ENCODE measurements at regions not wholly inside any gene's neighbourhood (a gene's known extent, or its start where the extent isn't known, plus 50 kb on each side); places are given as distances from the start of the nearest gene placed in this dataset.

GRCh38 chr2:103002954-103003353 is 241.1 kb downstream of the TMEM182 start:
- no peaks in the 10 kb centered on the region for H3K9me3 ChIP-seq
- H3K36me3 ChIP-seq, result no peaks in the 10 kb centered on the region
- no peak overlapping the region for H3K4me3 ChIP-seq
- DNase-seq, result no peak
- H3K27me3 ChIP-seq, result no peaks in the 10 kb centered on the region

DNA sequence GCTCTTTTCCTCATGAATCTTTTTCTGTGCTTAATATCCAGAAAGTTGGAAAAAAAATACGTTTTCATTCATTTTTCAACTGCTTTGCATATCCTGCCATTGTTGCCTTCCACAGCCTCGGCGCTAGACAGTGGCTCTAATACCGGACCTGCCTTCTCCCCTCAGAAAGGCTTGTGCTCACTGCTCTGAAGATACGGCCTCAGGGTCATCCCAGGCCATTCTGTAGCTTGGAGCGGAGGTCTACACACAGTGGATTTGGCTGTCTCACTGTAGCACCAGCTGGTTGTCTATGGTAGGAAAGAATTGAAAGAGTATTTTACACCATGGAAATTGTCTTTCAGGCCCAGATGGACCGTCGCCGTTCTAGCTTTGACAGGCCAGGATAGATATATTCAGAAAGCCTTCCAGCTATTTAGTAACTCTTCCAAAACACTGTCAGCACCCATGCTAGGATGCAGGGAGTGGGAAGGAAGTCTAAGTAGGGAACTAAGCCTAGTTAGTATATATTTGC is 242.0 kb downstream of the TMEM182 start:
- DNase-seq, result no peak
- Histone ChIP-seq H3K27me3 (no peaks in the 10 kb centered on the region), H3K9me3 (no peaks in the 10 kb centered on the region), H3K4me3 (no peak overlapping the region), H3K36me3 (no peaks in the 10 kb centered on the region)

GRCh38 chr2:103004426-103004942 is 242.7 kb downstream of the TMEM182 start:
- no peak for DNase-seq
- H3K36me3 ChIP-seq, result no peaks in the 10 kb centered on the region
- no peak overlapping the region for H3K4me3 ChIP-seq
- H3K9me3 ChIP-seq, result no peaks in the 10 kb centered on the region
- no peaks in the 10 kb centered on the region for H3K27me3 ChIP-seq

DNA sequence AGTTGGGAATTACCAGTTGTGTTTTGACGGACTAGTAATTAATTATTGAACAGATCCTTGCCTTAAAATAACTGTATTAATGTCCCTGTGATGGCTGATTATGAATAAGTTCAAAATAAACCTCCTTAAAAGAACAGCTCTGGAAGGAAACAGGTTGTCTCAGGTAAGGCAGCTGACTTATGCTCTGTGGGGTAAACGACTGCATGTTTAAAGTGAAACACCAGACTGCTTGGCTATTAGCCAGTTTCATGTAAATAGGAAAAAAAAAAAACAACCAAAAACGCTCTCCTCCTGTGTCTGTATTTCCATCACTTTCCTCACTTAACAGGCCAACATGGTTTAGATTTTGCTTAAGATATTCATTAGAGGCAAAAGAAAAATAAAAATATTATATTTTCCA is 243.6 kb downstream of the TMEM182 start:
- H3K4me3 ChIP-seq, result no peak overlapping the region
- H3K27me3 ChIP-seq, result no peaks in the 10 kb centered on the region
- no peak for DNase-seq
- H3K36me3 ChIP-seq, result no peaks in the 10 kb centered on the region
- no peaks in the 10 kb centered on the region for H3K9me3 ChIP-seq

DNA sequence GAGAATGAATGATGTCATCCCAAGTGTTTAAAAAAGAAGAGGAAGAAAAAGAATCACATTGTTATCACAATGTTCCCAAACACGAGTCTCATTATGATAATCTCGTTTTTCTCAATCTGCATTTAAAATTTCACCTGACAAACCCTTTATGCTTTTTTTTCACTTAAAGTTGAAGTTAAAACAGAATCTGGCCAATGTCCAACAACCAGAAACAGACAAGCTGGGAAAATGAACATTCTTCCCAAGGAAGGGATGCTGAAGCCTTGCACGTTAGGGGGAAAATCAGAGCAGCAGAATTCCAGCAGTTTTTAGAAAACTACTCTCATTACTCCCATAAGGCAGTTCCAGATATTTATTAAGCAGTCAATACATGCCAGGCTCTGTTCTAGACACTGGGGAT is 245.3 kb downstream of the TMEM182 start:
- no peak for DNase-seq
- no peaks in the 10 kb centered on the region for H3K9me3 ChIP-seq
- no peaks in the 10 kb centered on the region for H3K27me3 ChIP-seq
- H3K4me3 ChIP-seq, result no peak overlapping the region
- no peaks in the 10 kb centered on the region for H3K36me3 ChIP-seq

DNA sequence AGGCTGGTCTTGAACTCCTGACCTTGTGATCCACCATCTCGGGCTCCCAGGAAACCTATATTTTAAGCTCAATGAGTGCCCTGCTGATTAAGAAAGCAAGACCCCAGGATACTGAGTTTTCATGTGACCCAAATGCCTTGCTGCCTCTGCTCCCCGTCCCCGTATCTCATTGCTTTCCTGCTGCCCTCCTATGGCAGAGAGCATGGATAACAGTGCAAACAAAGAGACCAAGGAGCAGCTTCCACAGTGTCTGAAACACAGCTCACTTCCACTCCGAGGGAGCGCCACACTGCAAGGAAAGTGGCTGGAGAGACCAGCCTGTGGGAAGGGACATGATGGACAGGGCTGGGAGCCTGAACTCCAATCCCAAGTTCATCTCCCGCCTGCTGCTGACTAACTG is 246.8 kb downstream of the TMEM182 start:
- DNase-seq, result no peak
- Histone ChIP-seq H3K9me3 (no peaks in the 10 kb centered on the region), H3K36me3 (no peaks in the 10 kb centered on the region), H3K4me3 (no peak overlapping the region), H3K27me3 (no peaks in the 10 kb centered on the region)

GRCh38 chr2:103009871-103010270 is 248.0 kb downstream of the TMEM182 start:
- Histone ChIP-seq H3K9me3 (no peaks in the 10 kb centered on the region), H3K27me3 (no peaks in the 10 kb centered on the region), H3K4me3 (no peak overlapping the region), H3K36me3 (no peaks in the 10 kb centered on the region)
- peak; percentile 1 for DNase-seq

GRCh38 chr2:103010306-103010705 is 248.5 kb downstream of the TMEM182 start:
- no peaks in the 10 kb centered on the region for H3K27me3 ChIP-seq
- H3K4me3 ChIP-seq, result no peak overlapping the region
- no peaks in the 10 kb centered on the region for H3K9me3 ChIP-seq
- H3K36me3 ChIP-seq, result no peaks in the 10 kb centered on the region
- no peak for DNase-seq

DNA sequence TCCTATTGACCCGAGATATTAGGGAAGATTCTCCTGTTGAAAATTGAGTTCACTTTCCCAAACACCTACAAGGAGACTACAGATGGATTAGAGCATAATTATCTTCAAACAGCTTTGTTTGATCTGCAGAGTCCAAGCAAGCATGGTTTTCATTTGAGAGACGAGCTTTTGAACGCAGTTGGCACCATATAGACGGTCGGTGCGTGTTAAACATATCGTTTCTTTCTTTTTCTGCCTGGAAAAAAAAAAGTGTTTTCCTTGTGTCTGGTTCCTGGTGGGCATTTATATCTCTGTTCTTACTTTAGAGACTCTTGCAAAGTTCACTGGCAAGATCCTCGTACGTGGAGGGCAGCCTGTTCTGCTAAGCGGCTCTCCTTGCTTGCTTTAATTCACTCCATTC is 248.9 kb downstream of the TMEM182 start:
- DNase-seq, result no peak
- Histone ChIP-seq H3K27me3 (no peaks in the 10 kb centered on the region), H3K36me3 (no peaks in the 10 kb centered on the region), H3K9me3 (no peaks in the 10 kb centered on the region), H3K4me3 (no peak overlapping the region)

DNA sequence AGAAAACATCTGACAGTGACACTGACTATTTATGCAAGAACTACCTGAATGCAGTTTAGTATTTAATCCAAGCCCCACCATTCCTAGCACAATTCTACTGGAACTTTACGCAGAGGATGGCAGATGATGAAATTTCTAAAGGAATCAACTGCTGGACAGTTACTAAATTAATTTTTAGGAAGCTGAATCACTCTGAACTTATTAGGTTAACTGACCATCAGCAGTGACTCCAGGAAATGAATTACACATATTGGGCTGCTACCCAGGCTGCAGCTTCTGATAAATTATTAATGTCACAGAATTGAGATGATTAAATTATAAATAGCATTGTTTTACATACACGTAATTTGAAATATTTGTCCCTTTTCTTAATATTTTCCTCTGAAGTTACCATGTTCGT is 250.8 kb downstream of the TMEM182 start:
- DNase-seq, result no peak

DNA sequence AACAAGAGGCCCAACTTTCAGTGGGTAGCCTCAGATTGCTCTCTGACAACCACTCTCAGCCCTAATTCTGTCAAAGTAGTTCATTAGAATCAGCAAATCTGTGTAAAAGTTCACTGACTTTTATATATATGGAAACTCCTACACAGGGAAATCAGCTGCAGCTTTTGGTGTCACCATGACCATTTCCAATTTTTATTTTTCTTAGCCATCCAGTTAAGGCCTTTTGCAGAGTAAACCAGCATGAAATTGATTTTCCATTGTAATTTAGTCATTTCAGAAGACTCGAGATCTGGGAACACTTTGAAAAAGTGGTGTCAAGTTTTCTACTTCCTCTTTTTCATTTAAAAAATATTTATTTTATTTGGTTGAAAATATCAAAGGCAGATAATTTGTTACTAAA is 263.2 kb downstream of the TMEM182 start:
- no peak overlapping the region for H3K4me3 ChIP-seq
- no peaks in the 10 kb centered on the region for H3K27me3 ChIP-seq
- H3K36me3 ChIP-seq, result no peaks in the 10 kb centered on the region
- no peak for DNase-seq
- no peaks in the 10 kb centered on the region for H3K9me3 ChIP-seq

More for the DNA sequence above, 250.8 kb downstream of the TMEM182 start:
- no peak overlapping the region for H3K4me3 ChIP-seq
- H3K36me3 ChIP-seq, result no peaks in the 10 kb centered on the region
- H3K27me3 ChIP-seq, result no peaks in the 10 kb centered on the region
- no peaks in the 10 kb centered on the region for H3K9me3 ChIP-seq

DNA sequence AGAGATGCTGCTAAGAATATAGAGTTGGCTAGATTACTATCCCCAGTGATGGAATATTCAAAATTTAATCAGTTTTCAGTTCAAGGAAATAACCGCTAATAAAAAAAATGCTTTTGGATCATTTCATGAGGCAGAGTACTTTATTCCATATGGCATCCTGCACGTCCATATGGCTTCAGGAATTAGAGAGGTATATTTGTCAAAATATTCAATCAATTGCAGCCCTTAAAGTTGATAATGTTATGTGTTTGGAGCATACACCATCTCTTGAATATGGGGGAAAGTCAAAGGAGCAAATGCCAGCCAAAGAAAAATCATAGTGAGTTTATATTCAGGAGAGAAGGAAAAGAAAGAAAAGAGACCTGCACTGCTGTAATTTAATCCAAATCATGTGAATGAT is 266.4 kb downstream of the TMEM182 start:
- Histone ChIP-seq H3K4me3 (no peak overlapping the region), H3K36me3 (no peaks in the 10 kb centered on the region), H3K27me3 (no peaks in the 10 kb centered on the region), H3K9me3 (no peaks in the 10 kb centered on the region)
- no peak for DNase-seq

Measured in MG63 (cell line).